Trophoblast cell (in vitro differentiated cells and primary cell): ENCODE measurements at regions not wholly inside any gene's neighbourhood (a gene's known extent, or its start where the extent isn't known, plus 50 kb on each side); places are given as distances from the start of the nearest gene placed in this dataset.

Source experiments
- DNase-seq, 2 donors: peaks; one replicate each; pipeline ENCODE4 v3.0.0-alpha.2; 2016
- H2AFZ ChIP-seq: 2 replicates; pipeline ENCODE4 v1.6.1; 2013; ENCODE audit warnings: low read length, moderate library complexity, mild to moderate bottlenecking; ENCODE audit not compliant: insufficient read depth, poor library complexity
- H2AK5ac ChIP-seq: 2 replicates; pipeline ENCODE4 v1.6.1; 2013; ENCODE audit warnings: mild to moderate bottlenecking, low read length
- H2BK120ac ChIP-seq: 2 replicates; pipeline ENCODE4 v1.6.1; 2013; ENCODE audit warnings: low read length, mild to moderate bottlenecking, moderate library complexity; ENCODE audit not compliant: insufficient read depth, poor library complexity
- H2BK12ac ChIP-seq: 2 replicates; pipeline ENCODE4 v1.6.1; 2013; ENCODE audit warnings: mild to moderate bottlenecking, low read length, moderate library complexity
- H2BK5ac ChIP-seq: 2 replicates; pipeline ENCODE4 v1.6.1; 2013; ENCODE audit warnings: low read length, low read depth, moderate library complexity, mild to moderate bottlenecking; ENCODE audit not compliant: poor library complexity
- H3K14ac ChIP-seq: 2 replicates; pipeline ENCODE4 v1.6.1; 2013; ENCODE audit warnings: mild to moderate bottlenecking, low read length
- H3K18ac ChIP-seq: 2 replicates; pipeline ENCODE4 v1.6.1; 2013; ENCODE audit warnings: mild to moderate bottlenecking, low read length
- H3K23ac ChIP-seq: 2 replicates; pipeline ENCODE4 v1.6.1; 2013; ENCODE audit warnings: low read length
- H3K27ac ChIP-seq: 2 replicates; pipeline ENCODE4 v1.5.1; 2013; ENCODE audit warnings: low read depth, mild to moderate bottlenecking, inconsistent platforms, low read length, moderate library complexity
- H3K27me3 ChIP-seq: 2 replicates; pipeline ENCODE4 v1.6.1; 2013; ENCODE audit warnings: inconsistent platforms, mild to moderate bottlenecking, low read length, moderate library complexity; ENCODE audit not compliant: insufficient read depth
- H3K36me3 ChIP-seq, 2 experiments: 1 replicate in 1 of 2; 2 replicates in 1 of 2; pipeline ENCODE4 v1.6.1; 2013; ENCODE audit warnings: low read length in 2 of 2, mild to moderate bottlenecking in 2 of 2, moderate library complexity in 1 of 2; ENCODE audit not compliant: insufficient read depth in 2 of 2, control insufficient read depth in 1 of 2
- H3K4ac ChIP-seq: 2 replicates; pipeline ENCODE4 v1.6.1; 2013; ENCODE audit warnings: low read depth, mild to moderate bottlenecking, low read length, moderate library complexity
- H3K4me1 ChIP-seq, 2 experiments: 1 replicate in 1 of 2; 2 replicates in 1 of 2; pipeline ENCODE4 v1.6.1; 2013; ENCODE audit warnings: low read length in 2 of 2, mild to moderate bottlenecking in 2 of 2, moderate library complexity in 1 of 2; ENCODE audit not compliant: insufficient read depth in 2 of 2, control insufficient read depth in 1 of 2
- H3K4me2 ChIP-seq: 2 replicates; pipeline ENCODE4 v1.6.1; 2013; ENCODE audit warnings: inconsistent platforms, mild to moderate bottlenecking, low read length, moderate library complexity
- H3K4me3 ChIP-seq: 2 replicates; pipeline ENCODE4 v1.5.1; 2013; ENCODE audit warnings: mild to moderate bottlenecking, low read depth, low read length, inconsistent platforms
- H3K79me1 ChIP-seq: one replicate; pipeline ENCODE4 v1.6.1; 2013; ENCODE audit warnings: low read length
- H3K79me2 ChIP-seq: 2 replicates; pipeline ENCODE4 v1.6.1; 2013; ENCODE audit warnings: low read length, mild to moderate bottlenecking; ENCODE audit not compliant: control insufficient read depth, insufficient read depth, poor library complexity
- H3K9ac ChIP-seq: 2 replicates; pipeline ENCODE4 v1.6.1; 2013; ENCODE audit warnings: mild to moderate bottlenecking, low read length
- H3K9me3 ChIP-seq: 2 replicates; pipeline ENCODE4 v1.6.1; 2013; ENCODE audit warnings: low read depth, mild to moderate bottlenecking, control low read depth, inconsistent platforms, low read length; ENCODE audit not compliant: insufficient read depth
- H4K12ac ChIP-seq: 2 replicates; pipeline ENCODE4 v1.6.1; 2013; ENCODE audit warnings: low read depth, mild to moderate bottlenecking, low read length, moderate library complexity
- H4K8ac ChIP-seq: 2 replicates; pipeline ENCODE4 v1.6.1; 2013; ENCODE audit warnings: low read depth, mild to moderate bottlenecking, low read length, moderate library complexity
- H4K91ac ChIP-seq: one replicate; pipeline ENCODE4 v1.6.1; 2013; ENCODE audit warnings: low read depth, mild to moderate bottlenecking, low read length, moderate library complexity
- WGBS: extraction: QIAGEN DNeasy Blood & Tissue Kit; methylation state at CpG from one replicate; pipeline ENCODE4 v1.1.7; 2013; ENCODE audit warnings: missing lambda C conversion rate; ENCODE audit not compliant: insufficient read length, insufficient coverage; ENCODE audit errors: extremely low coverage; 5-methylcytosine and 5-hydroxymethylcytosine counted together

DNA sequence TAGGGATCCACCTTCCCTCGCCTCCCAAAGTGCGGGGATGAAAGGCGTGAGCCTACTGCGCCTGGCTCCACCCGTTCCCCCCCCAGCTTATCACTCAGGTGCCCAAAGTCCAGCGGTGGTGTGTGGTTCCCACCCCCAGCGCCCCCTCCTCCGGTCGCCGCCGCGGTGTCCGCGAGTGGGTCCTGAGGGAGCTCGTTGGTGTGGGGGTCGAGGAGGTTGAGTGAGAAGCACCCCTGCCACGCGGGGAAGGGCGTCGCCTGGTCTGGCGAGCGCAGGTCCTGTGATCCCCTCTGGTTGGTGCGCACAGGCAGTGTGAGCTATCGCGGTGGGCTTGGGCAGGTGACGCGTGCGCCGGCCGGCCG is 3900.6 kb upstream of the OR11H1 start:
- Histone ChIP-seq H2BK5ac (no peak overlapping the region), H3K4me1 (no peaks in the 10 kb centered on the region), H3K4me3 (no peak overlapping the region), H2BK120ac (no peak overlapping the region), H2AK5ac (no peak overlapping the region), H3K79me1 (no peaks in the 10 kb centered on the region), H2AFZ (no peak overlapping the region), H3K27ac (no peak overlapping the region), H3K14ac (no peak overlapping the region), H3K27me3 (no peaks in the 10 kb centered on the region), H4K8ac (no peak overlapping the region), H3K9me3 (peaks cover 56% of the 10 kb centered on the region), H3K23ac (no peak overlapping the region), H3K18ac (no peak overlapping the region), H4K91ac (no peak overlapping the region), H4K12ac (no peak overlapping the region), H3K79me2 (no peaks in the 10 kb centered on the region), H3K9ac (no peak overlapping the region), H3K36me3 (no peaks in the 10 kb centered on the region), H3K4me2 (no peak overlapping the region), H2BK12ac (no peak overlapping the region), H3K4ac (no peak overlapping the region)
- DNase-seq, result no peak
- WGBS, result no CpG with 5 or more reads among the region's 31 CpGs

DNA sequence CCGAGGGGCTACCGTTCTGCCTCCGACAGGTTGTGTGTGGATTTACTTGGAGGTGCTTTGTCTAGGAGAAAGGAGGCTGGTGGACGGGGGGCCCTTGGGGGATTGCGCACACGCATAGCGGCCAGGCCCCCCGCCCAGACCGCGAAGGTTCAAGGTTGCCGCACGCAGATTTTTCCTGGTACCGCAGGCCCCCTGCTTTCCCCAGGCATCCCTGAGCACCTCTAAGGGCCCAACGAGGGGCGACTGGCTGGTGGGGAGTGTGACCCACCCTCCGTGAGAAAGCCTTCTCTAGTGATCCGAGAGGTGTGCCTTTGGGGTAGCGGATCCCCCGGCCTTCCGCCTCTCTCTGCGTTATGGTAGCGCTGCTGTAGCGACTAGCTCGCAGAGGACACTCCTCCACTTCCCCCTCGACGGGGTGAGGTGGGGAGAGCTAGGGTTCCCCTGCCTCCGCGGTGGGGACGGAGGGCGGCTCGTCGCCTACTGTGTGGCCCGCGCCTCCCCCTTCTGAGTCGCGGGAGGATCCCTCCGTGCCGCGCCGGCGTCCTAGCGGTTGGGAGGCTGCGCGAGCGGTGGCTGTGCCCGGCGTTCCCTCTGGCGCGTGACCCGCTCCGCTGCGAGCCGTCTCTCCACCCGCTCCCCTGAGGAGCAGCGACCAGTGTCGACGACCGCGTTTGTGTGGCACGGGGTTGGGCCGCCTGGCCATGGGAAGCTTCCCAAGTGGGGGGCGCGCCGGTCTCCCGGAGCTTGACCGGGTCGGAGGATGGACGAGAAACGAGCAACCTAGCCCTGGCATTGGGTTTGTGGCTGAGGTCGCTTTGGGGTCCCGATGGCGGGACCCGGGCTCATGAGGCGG is 3900.0 kb upstream of the OR11H1 start:
- Histone ChIP-seq H3K27me3 (no peaks in the 10 kb centered on the region), H3K4me1 (no peaks in the 10 kb centered on the region), H3K18ac (no peak overlapping the region), H3K9ac (no peak overlapping the region), H2AFZ (no peak overlapping the region), H3K79me2 (no peaks in the 10 kb centered on the region), H2BK12ac (no peak overlapping the region), H3K79me1 (no peaks in the 10 kb centered on the region), H3K4me3 (peak overlapping the region; percentile 45), H3K14ac (no peak overlapping the region), H3K23ac (no peak overlapping the region), H2BK5ac (no peak overlapping the region), H3K4ac (no peak overlapping the region), H4K8ac (no peak overlapping the region), H2AK5ac (no peak overlapping the region), H3K27ac (no peak overlapping the region), H4K91ac (no peak overlapping the region), H3K4me2 (no peak overlapping the region), H4K12ac (no peak overlapping the region), H3K36me3 (no peaks in the 10 kb centered on the region), H3K9me3 (peaks cover 56% of the 10 kb centered on the region), H2BK120ac (no peak overlapping the region)
- no CpG with 5 or more reads among the region's 74 CpGs for WGBS
- DNase-seq, result no peak

DNA sequence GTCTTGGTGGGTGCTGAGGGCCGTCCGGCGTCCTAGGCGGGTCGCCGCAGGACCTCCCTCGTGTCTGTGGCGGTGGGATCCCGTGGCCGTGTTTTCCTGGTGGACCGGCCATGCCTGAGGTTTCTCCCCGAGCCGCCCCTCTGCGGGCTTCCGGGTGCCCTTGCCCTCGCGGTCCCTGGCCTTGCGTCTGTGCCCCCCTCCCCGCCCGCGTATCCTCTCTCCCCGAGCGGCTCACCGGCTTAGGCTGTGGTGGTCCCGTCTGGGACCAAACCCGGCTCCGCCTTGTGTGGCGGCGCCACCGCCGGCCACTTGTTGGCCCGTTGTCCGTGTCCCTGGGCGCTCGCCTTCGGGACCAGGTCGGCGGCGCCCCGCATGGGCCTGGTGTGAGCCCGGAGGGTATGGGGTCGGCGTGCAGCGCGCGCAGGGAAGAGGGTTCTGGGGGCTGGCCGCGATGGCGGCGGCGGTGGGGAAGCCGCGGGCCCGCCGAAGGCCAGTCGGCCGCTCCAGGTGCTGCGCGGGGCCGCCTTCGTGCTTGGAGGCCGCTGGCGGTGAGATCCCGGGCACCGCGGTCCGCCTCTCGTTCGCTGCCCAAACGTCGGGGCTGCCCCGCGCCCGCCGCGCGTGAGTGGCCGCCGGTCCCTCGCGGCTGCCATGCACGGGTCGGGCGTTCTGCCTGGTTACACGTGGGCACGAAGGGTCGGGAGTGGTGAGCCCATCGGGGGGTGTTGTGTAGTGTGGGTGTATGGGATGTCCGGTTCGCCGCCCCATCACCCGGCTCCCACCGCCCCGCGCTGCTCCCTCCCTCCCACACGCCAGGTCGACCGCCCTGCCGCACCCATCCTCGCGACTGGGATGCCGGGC is 3899.1 kb upstream of the OR11H1 start:
- no peaks in the 10 kb centered on the region for H3K4me1 ChIP-seq
- no peak overlapping the region for H3K4ac ChIP-seq
- no peak overlapping the region for H4K8ac ChIP-seq
- no peaks in the 10 kb centered on the region for H3K79me1 ChIP-seq
- H4K12ac ChIP-seq, result no peak overlapping the region
- H3K36me3 ChIP-seq, result no peaks in the 10 kb centered on the region
- no peak overlapping the region for H3K9ac ChIP-seq
- no peak overlapping the region for H3K4me3 ChIP-seq
- H3K14ac ChIP-seq, result no peak overlapping the region
- H2BK5ac ChIP-seq, result no peak overlapping the region
- no CpG with 5 or more reads among the region's 102 CpGs for WGBS
- DNase-seq, result no peak
- H3K4me2 ChIP-seq, result no peak overlapping the region
- H4K91ac ChIP-seq, result no peak overlapping the region
- no peak overlapping the region for H2BK12ac ChIP-seq
- no peak overlapping the region for H2BK120ac ChIP-seq
- peaks cover 56% of the 10 kb centered on the region for H3K9me3 ChIP-seq
- H2AK5ac ChIP-seq, result no peak overlapping the region
- no peak overlapping the region for H2AFZ ChIP-seq
- no peaks in the 10 kb centered on the region for H3K79me2 ChIP-seq
- no peak overlapping the region for H3K18ac ChIP-seq
- H3K27me3 ChIP-seq, result no peaks in the 10 kb centered on the region
- H3K27ac ChIP-seq, result no peak overlapping the region
- H3K23ac ChIP-seq, result no peak overlapping the region

DNA sequence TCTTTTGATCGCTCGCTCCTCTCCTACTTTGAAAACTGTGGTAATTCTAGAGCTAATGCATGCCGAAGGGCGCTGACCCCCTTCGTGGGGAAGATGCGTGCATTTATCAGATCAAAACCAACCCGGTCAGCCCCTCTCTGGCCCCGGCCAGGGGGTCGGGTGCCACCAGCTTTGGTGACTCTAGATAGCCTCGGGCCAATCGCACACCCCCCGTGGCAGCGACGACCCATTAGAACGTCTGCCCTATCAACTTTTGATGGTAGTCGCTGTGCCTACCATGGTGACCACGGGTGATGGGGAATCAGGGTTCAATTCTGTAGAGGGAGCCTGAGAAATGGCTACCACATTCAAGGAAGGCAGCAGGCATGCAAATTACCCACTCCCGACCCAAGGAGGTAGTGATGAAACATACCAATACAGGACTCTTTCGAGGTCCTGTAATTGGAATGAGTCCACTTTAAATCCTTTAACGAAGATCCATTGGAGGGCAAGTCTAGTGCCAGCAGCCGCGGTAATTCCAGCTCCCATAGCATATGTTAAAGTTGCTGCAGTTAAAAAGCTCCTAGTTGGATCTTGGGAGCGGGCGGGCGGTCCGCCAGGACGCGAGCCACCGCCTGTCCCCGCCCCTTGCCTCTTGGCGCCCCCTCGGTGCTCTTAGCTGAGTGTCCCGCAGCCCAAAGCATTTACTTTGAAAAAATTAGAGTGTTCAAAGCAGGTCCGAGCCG is 3898.2 kb upstream of the OR11H1 start:
- Histone ChIP-seq H3K79me1 (no peaks in the 10 kb centered on the region), H3K36me3 (no peaks in the 10 kb centered on the region), H3K14ac (no peak overlapping the region), H2AFZ (no peak overlapping the region), H3K4me1 (no peaks in the 10 kb centered on the region), H3K23ac (no peak overlapping the region), H3K27me3 (no peaks in the 10 kb centered on the region), H2BK5ac (no peak overlapping the region), H2BK120ac (no peak overlapping the region), H3K27ac (no peak overlapping the region), H3K4me2 (no peak overlapping the region), H2BK12ac (no peak overlapping the region), H4K12ac (no peak overlapping the region), H3K9ac (peak overlapping the region; percentile 18), H3K4ac (no peak overlapping the region), H4K91ac (no peak overlapping the region), H3K79me2 (no peaks in the 10 kb centered on the region), H3K4me3 (no peak overlapping the region), H4K8ac (no peak overlapping the region), H3K18ac (no peak overlapping the region), H3K9me3 (peaks cover 56% of the 10 kb centered on the region), H2AK5ac (no peak overlapping the region)
- WGBS, result no CpG with 5 or more reads among the region's 35 CpGs
- DNase-seq, result no peak
